BJ (cell line): ENCODE measurements at regions not wholly inside any gene's neighbourhood (a gene's known extent, or its start where the extent isn't known, plus 50 kb on each side); places are given as distances from the start of the nearest gene placed in this dataset.
"Not testable (repeated sequence)": the region's sequence is repeated elsewhere in the genome, so short reads cannot be mapped to it uniquely, and the experiment has no call there.

Experiments
- CTCF ChIA-PET: fragments of 350-600 bp; formaldehyde crosslinking; extraction: SDS; loops from one replicate; lab custom pipeline; 2021; ENCODE audit warnings: antibody characterized with exemption, inconsistent platforms; lab: Yijun Ruan, JAX
- POLR2A ChIA-PET: fragments of 300-600 bp; sonication (Branson Sonifier 250); formaldehyde crosslinking; extraction: SDS; loops from one replicate; lab custom pipeline; 2021; ENCODE audit warnings: antibody characterized with exemption; lab: Charles Lee
- DNase-seq: peaks from one replicate; pipeline ENCODE4 v3.0.0-alpha.2; 2011; ENCODE audit warnings: low read depth
- H3K27me3 ChIP-seq: 2 replicates; pipeline ENCODE4 v1.6.0; 2011; ENCODE audit warnings: low read length; ENCODE audit not compliant: control insufficient read depth, insufficient read depth
- H3K36me3 ChIP-seq: 2 replicates; pipeline ENCODE4 v1.5.1; 2011; ENCODE audit warnings: low read length; ENCODE audit not compliant: control insufficient read depth, insufficient read depth
- H3K4me3 ChIP-seq: 2 replicates; pipeline ENCODE4 v1.5.1; 2011; ENCODE audit warnings: low read depth, mild to moderate bottlenecking, control low read depth, low read length
- TF ChIP-seq, protein P1 (sequence below): IDR thresholded peaks from 2 replicates; pipeline ENCODE4 v1.5.1; 2011; ENCODE audit warnings: low read depth, mild to moderate bottlenecking, control low read depth, inconsistent platforms, low read length, moderate library complexity; ENCODE audit not compliant: insufficient read depth

DNA sequence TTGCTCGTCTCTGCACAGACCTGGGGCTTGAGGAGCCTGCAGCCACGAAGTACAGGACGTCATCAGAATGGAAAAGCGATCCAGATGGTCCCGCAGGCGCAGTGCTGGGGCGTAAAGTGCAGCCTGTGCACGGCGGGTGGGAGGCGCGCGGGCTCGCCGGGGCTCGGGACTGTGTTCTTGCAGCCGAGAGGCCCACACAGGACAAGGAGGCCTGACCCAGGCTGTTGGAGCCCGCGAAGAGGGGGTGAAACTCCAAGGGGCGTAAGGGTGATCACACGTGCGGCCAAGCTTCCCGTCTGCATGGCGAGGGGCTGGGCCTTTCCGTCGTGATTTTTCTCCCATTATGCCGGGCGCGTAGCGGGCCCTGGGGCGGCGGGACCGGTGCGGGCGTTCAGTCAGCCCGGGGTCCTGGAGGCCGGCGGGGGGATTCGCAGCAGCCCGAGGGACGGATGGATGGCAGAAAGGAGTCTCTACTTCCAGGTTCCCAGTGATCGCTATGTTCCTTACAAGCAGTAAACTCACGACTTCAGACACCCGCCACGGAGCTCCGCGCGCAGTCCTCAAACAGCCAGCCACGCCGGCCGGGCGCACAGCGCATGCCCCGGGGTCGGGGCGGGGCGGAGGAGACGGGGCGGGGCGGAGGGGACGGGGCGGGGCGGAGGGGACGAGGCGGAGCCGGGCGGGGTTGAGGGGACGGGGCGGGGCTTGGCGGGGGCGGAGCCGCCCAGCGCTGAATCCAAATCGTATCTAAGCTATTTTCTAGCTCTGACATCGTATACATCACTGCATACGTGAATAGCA is 141.0 kb upstream of the KCNJ18 start:
- peak; percentile 32 for DNase-seq
- ChIA-PET POLR2A (interaction anchor here (0.6 to 0.7 kb wide), 2 partner anchors 192 to 508 kb away, joined by 4 to 5 read pairs; no protein-coding TSS in a partner anchor), CTCF (interaction anchor here (1.0 kb wide), 1 partner anchor 17 kb away, joined by 3 read pairs; no protein-coding TSS in a partner anchor)
- peak overlapping the region; percentile 82 for H3K4me3 ChIP-seq
- H3K27me3 ChIP-seq = no peaks in the 10 kb centered on the region
- TF ChIP-seq, protein P1, sequence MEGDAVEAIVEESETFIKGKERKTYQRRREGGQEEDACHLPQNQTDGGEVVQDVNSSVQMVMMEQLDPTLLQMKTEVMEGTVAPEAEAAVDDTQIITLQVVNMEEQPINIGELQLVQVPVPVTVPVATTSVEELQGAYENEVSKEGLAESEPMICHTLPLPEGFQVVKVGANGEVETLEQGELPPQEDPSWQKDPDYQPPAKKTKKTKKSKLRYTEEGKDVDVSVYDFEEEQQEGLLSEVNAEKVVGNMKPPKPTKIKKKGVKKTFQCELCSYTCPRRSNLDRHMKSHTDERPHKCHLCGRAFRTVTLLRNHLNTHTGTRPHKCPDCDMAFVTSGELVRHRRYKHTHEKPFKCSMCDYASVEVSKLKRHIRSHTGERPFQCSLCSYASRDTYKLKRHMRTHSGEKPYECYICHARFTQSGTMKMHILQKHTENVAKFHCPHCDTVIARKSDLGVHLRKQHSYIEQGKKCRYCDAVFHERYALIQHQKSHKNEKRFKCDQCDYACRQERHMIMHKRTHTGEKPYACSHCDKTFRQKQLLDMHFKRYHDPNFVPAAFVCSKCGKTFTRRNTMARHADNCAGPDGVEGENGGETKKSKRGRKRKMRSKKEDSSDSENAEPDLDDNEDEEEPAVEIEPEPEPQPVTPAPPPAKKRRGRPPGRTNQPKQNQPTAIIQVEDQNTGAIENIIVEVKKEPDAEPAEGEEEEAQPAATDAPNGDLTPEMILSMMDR = no peak
- no peaks in the 10 kb centered on the region; the same call in 1 of the 2 replicates for H3K36me3 ChIP-seq

DNA sequence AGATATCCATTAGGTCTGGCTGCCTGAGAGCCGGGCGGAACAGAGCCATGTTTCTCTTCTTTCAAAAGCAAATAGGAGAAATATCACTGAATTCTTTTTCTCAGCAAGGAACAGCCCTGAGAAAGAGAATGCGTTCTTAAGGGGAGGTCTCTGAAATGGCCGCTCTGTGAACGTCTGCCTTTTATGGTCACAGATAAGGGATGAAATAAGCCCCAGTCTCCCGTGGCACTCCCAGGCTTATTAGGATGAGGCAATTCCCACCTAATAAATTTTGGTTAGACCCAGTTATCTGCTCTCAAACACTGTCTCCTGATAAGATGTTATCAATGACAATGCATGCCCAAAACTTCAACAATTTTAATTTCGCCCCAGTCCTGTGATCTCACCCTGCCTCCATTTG is 133.4 kb upstream of the KCNJ18 start:
- CTCF ChIA-PET, H3K36me3 ChIP-seq, H3K27me3 ChIP-seq, POLR2A ChIA-PET, DNase-seq, H3K4me3 ChIP-seq: not testable (repeated sequence)

DNA sequence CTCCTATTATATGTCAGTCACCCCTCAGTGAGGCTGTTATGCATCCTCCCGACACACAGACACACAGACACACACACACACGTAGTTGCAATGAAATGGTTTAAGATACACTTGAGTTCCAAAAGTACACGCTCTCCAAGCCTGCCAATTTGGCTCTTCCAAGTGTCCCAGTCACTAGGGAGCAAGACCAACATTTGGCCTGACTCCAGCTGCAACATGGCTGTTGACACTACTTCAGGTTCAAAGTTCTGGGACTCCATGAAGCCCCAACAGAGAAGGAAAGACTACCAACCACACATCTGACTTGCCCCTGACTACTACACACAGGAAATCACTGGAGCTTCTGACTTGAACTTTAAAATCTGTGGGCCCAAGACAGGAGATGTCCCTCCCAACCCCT is 128.1 kb upstream of the KCNJ18 start:
- no peak for DNase-seq
- ChIA-PET CTCF (no interaction called here), POLR2A (no interaction called here)
- no peaks in the 10 kb centered on the region for H3K36me3 ChIP-seq
- TF ChIP-seq, protein P1 = no peak
- H3K27me3 ChIP-seq = no peaks in the 10 kb centered on the region
- H3K4me3 ChIP-seq = no peak overlapping the region

DNA sequence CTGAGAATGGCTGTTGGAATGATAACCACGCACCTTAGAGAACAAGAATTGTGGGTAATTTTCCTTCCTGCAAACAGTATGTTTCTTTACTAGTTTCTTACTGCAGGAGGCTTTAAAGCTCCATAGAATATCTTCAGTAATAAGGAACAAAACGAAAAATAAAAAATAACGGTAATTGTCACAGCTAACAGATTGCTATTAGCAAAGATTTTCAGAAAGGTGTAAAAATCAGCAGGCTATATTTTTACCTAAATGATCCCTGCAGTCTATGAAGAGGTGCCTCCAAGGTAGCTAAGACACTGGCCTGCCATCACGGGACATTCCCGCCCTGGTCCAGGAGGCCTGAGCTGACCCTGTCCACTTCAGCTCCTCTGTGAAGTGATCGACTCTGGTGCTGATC is 127.6 kb upstream of the KCNJ18 start:
- POLR2A ChIA-PET, CTCF ChIA-PET, H3K27me3 ChIP-seq, H3K4me3 ChIP-seq, DNase-seq, H3K36me3 ChIP-seq: not testable (repeated sequence)

DNA sequence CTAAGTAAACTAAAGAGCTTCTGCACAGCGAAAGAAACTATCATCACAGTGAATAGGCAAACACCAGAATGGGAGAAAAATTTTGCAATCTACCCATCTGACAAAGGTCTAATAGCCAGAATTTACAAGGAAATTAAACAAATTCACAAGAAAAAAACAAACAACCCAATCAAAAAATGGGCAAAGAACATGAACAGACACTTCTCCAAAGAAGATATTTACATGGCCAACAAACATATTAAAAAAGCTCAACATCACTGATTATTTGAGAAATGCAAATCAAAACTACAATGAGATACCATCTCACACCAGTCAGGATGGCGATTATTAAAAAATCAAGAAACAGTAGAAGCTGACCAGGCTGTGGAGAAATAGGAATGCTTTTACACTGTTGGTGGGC is 121.9 kb upstream of the KCNJ18 start:
- CTCF ChIA-PET, H3K4me3 ChIP-seq, DNase-seq, POLR2A ChIA-PET, H3K27me3 ChIP-seq, H3K36me3 ChIP-seq: not testable (repeated sequence)

DNA sequence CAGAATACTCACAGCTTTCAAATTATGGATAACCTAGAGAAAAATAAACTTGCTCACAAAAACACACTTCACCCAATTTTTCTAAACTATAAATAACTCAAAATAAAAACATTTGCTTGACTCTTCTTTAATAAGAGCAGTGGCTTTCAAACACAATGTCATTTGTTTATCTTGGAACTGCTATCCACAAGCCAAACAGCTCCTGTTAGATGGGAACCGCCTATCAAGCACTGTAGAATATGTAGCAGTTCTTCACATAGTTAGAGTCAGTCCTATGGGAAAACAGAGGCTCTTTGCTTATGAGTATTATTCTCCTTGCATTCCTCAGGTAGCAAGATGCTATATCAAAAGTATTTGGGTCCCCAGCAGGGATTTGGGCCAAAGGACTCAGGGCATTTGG is 120.2 kb upstream of the KCNJ18 start:
- H3K27me3 ChIP-seq, DNase-seq, H3K4me3 ChIP-seq, POLR2A ChIA-PET, H3K36me3 ChIP-seq, CTCF ChIA-PET: not testable (repeated sequence)

DNA sequence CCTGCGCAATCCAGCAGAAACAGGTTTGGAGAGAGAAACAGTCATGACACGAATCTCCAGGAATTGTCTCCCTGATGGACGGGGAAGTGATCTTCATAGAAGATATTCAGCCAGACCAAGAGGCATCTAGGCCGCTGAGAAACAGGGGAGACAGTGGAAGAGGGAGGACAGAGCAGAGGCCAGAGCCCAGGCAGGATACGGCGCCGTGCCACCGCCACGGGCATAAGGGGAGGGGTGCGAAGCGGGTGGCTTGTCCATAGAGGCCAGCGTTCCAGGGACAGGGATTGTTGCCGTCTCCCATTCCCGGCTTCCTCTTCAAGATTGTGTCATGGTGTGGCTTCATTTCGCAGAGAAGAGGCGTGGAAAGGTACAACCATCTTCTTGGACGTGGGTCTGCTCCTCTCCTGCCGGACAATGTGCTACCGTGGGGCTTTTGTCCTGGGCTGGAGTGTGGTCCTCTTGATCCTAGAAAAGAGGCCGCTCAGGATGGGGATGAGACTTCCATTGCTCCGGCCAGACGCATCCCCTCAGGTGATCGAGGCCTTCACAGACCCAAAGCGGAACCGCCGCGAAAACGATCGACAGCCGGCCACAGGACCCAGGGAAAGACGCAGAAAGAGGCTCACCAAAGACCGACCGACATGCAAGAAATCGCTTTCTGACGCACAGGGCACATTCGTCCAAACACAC is 118.9 kb upstream of the KCNJ18 start:
- H3K4me3 ChIP-seq = peak overlapping the region; percentile 69
- POLR2A ChIA-PET, H3K27me3 ChIP-seq, DNase-seq, CTCF ChIA-PET, H3K36me3 ChIP-seq: not testable (repeated sequence)
